HG02970 (cell line): ENCODE measurements at regions not wholly inside any gene's neighbourhood (a gene's known extent, or its start where the extent isn't known, plus 50 kb on each side); places are given as distances from the start of the nearest gene placed in this dataset.

Source experiments
- ATAC-seq: cut with Tn5 transposase; IDR thresholded peaks from one replicate; pipeline ENCODE4 v1.9.1; 2021; ENCODE audit warnings: mild to moderate bottlenecking, moderate library complexity, moderate number of reproducible peaks; ENCODE audit not compliant: unreplicated experiment, low FRiP score

- no peak for ATAC-seq
Measured at GRCh38 chr2:4130651-4131050, 427.3 kb downstream of the DCDC2C start.

- ATAC-seq = no peak
Measured at GRCh38 chr2:4134551-4135550, 431.5 kb downstream of the DCDC2C start.

GRCh38 chr2:4135765-4136164 lies 432.4 kb downstream of the DCDC2C start:
- no peak for ATAC-seq

GRCh38 chr2:4139316-4139715 lies 435.9 kb downstream of the DCDC2C start:
- no peak for ATAC-seq

GRCh38 chr2:4139731-4140130 lies 436.4 kb downstream of the DCDC2C start:
- ATAC-seq = no peak

GRCh38 chr2:4140281-4140970 lies 437.1 kb downstream of the DCDC2C start:
- ATAC-seq = no peak

GRCh38 chr2:4144731-4145130 lies 441.4 kb downstream of the DCDC2C start:
- no peak for ATAC-seq

GRCh38 chr2:4151521-4151920 lies 448.1 kb downstream of the DCDC2C start:
- ATAC-seq = no peak

GRCh38 chr2:4152051-4152450 lies 448.7 kb downstream of the DCDC2C start:
- ATAC-seq = no peak

- ATAC-seq = no peak
Measured at GRCh38 chr2:4168834-4169233, 465.5 kb downstream of the DCDC2C start.

GRCh38 chr2:4174796-4175195 lies 471.4 kb downstream of the DCDC2C start:
- ATAC-seq = no peak

GRCh38 chr2:4175343-4175742 lies 472.0 kb downstream of the DCDC2C start:
- no peak for ATAC-seq

- no peak for ATAC-seq
Measured at GRCh38 chr2:4180631-4181030, 477.3 kb downstream of the DCDC2C start.

- ATAC-seq = no peak
Measured at GRCh38 chr2:4181062-4181461, 477.7 kb downstream of the DCDC2C start.

GRCh38 chr2:4188561-4188960 lies 485.2 kb downstream of the DCDC2C start:
- ATAC-seq = no peak

- no peak for ATAC-seq
Measured at GRCh38 chr2:4190548-4190947, 487.2 kb downstream of the DCDC2C start.

GRCh38 chr2:4192119-4192518 lies 488.7 kb downstream of the DCDC2C start:
- ATAC-seq = no peak

- ATAC-seq = no peak
Measured at GRCh38 chr2:4214444-4215205, 511.2 kb downstream of the DCDC2C start.

- ATAC-seq = no peak
Measured at GRCh38 chr2:4217737-4218136, 514.4 kb downstream of the DCDC2C start.

GRCh38 chr2:4219101-4219500 lies 515.7 kb downstream of the DCDC2C start:
- ATAC-seq = no peak

GRCh38 chr2:4219571-4219970 lies 516.2 kb downstream of the DCDC2C start:
- ATAC-seq = no peak
